ENCODE measurements at regions not wholly inside any gene's neighbourhood (a gene's known extent, or its start where the extent isn't known, plus 50 kb on each side); places are given as distances from the start of the nearest gene placed in this dataset.

GRCh38 chr10:43012578-43012977, 64.3 kb upstream of the RET start:
- DNase-seq = no peak

GRCh38 chr10:43013065-43013464, 63.8 kb upstream of the RET start:
- peak; percentile 83 for DNase-seq

- no peak for DNase-seq
Measured at GRCh38 chr10:43024524-43024923, 52.3 kb upstream of the RET start.

- DNase-seq = no peak
Measured at GRCh38 chr10:43024942-43025700, 51.7 kb upstream of the RET start.

GRCh38 chr10:43026039-43026973, 50.6 kb upstream of the RET start:
- no peak for DNase-seq

Data from MV-4-11 (cell line).